ENCODE measurements at regions not wholly inside any gene's neighbourhood (a gene's known extent, or its start where the extent isn't known, plus 50 kb on each side); places are given as distances from the start of the nearest gene placed in this dataset.

DNA sequence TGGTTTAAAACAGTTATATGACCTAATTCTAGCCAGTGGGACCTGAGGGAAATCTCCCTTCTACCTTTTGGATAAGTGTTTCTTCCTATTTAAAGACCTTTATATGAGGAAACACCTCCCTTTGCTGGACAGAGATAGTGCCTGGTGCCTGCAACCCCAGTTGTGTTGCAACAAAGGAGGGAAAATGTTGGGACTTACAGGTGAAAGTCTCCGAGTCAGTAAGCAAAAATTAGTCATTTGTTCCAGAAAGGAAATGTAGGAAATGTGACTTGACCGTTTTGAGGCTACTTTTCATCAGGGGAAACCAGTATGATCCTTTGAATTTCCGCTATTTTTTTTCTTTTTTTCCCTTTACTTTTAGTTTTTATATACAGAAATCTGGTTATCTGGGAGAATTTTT, 165.5 kb downstream of the DKK1 start:
- TF ChIP-seq, protein P1, sequence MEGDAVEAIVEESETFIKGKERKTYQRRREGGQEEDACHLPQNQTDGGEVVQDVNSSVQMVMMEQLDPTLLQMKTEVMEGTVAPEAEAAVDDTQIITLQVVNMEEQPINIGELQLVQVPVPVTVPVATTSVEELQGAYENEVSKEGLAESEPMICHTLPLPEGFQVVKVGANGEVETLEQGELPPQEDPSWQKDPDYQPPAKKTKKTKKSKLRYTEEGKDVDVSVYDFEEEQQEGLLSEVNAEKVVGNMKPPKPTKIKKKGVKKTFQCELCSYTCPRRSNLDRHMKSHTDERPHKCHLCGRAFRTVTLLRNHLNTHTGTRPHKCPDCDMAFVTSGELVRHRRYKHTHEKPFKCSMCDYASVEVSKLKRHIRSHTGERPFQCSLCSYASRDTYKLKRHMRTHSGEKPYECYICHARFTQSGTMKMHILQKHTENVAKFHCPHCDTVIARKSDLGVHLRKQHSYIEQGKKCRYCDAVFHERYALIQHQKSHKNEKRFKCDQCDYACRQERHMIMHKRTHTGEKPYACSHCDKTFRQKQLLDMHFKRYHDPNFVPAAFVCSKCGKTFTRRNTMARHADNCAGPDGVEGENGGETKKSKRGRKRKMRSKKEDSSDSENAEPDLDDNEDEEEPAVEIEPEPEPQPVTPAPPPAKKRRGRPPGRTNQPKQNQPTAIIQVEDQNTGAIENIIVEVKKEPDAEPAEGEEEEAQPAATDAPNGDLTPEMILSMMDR (IDR thresholded peaks at IDR 0.05; ENCODE audit: unreplicated experiment): no peak
- Mint-ChIP-seq H3K27me3 (ENCODE audit: low read depth) (peaks cover 14% of the 10 kb centered on the region), H3K27ac (no peak overlapping the region), H3K36me3 (no peaks in the 10 kb centered on the region), H3K9me3 (peaks cover 7% of the 10 kb centered on the region), H3K4me3 (no peak overlapping the region), H3K4me1 (peaks cover 2% of the 10 kb centered on the region)
- DNase-seq (ENCODE audit: low spot score in 2 of 2, unreplicated experiment in 2 of 2): no peak

DNA sequence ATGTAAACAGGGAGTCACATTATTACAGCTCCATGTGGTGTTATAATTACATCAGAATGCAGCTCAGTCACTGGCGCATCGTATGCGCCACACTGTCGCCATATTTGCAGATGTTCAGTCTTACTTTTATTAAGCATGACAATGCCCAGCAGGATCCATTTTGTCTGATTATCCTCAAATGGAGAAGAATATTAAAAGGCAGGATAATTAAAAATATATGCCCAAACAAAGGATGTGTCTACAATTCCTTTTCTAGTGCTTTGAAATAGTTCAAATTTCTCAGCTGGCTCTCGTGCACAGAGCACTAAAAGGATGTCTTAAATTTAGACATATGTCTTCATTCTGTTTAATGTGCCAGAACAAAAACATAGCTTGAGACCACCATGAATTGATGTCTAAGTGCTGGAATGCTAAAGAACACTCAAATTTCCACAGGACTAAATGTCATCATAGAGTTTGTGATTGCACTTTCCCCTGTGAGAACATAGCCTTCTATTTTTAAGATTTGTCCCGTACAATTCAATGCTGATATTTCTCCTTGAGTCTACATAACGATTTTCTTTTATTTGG, 168.0 kb downstream of the DKK1 start:
- no peak overlapping the region for H3K4me3 Mint-ChIP-seq
- no peak overlapping the region for H3K27ac Mint-ChIP-seq
- H3K27me3 Mint-ChIP-seq (ENCODE audit: low read depth): peaks cover 9% of the 10 kb centered on the region
- no peak for DNase-seq (ENCODE audit: low spot score in 2 of 2, unreplicated experiment in 2 of 2)
- no peaks in the 10 kb centered on the region for H3K4me1 Mint-ChIP-seq
- H3K36me3 Mint-ChIP-seq: no peaks in the 10 kb centered on the region
- TF ChIP-seq, protein P1 (IDR thresholded peaks at IDR 0.05; ENCODE audit: unreplicated experiment): no peak
- H3K9me3 Mint-ChIP-seq: peaks cover under 1% of the 10 kb centered on the region

DNA sequence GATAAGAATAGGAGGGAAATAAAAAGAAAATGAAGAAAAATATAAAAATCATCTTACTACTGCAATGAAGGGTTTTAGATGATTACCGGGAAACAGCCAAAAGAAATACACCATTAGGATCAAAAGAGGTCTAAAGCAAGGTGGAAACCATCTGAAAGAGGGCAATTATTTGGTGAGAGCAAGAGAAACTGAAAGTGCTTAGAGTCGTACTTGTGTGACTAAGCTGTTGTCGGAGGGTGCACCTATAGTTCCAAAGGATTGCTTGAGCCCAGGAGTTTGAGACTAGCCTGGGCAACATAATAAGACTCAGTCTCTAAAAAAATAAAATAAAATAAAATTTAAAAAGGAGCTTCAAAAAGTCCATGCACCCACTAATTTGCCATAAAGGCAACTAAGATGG, 169.5 kb downstream of the DKK1 start:
- TF ChIP-seq, protein P1 (IDR thresholded peaks at IDR 0.05; ENCODE audit: unreplicated experiment): no peak
- no peak for DNase-seq (ENCODE audit: low spot score in 2 of 2, unreplicated experiment in 2 of 2)
- Mint-ChIP-seq H3K9me3 (no peaks in the 10 kb centered on the region), H3K36me3 (no peaks in the 10 kb centered on the region), H3K4me3 (no peak overlapping the region), H3K27ac (no peak overlapping the region), H3K4me1 (peaks cover 2% of the 10 kb centered on the region), H3K27me3 (ENCODE audit: low read depth) (peaks cover 9% of the 10 kb centered on the region)

DNA sequence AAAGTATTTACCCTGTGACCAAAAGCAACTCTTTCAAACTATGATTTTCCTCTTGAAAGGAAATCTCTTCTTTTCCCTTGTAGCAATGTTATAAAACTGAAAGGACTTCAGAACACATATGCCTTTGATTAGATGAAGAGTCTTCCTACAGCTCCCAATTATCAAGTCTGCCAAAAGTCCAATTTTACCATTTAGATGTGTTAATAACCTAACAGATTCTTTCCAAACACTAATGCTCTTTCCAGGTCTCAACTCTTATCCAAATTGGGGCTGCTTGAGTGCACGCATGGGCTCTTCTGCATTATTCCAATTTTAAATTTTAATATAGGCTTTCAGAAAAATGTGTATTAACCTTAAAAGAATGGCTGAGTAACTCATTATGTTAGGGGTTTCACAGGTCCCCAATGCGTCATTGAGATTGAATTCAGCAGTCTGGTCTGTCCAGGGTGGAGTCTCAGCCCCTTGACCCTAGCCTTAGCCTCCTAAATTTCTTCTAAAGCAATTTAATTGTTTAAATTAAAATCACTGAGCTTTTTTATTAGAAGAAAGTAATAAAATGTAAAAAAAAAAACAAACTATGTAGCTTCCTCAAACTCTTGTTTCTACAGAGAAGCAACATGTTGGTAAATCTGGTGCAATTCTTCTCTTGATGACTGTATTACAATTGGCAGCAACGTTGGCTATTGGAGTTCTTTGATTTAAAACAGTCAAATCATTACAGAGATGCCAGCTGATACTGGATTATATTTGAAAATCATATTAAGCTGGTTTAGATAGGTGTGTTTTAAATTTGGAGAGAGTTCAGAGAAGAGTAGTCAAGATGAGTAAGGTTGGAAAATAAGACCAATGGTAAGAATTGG, 170.4 kb downstream of the DKK1 start:
- H3K36me3 Mint-ChIP-seq: no peaks in the 10 kb centered on the region
- H3K27ac Mint-ChIP-seq: no peak overlapping the region
- H3K4me3 Mint-ChIP-seq: no peak overlapping the region
- peaks cover 7% of the 10 kb centered on the region for H3K4me1 Mint-ChIP-seq
- peaks cover 9% of the 10 kb centered on the region for H3K27me3 Mint-ChIP-seq (ENCODE audit: low read depth)
- no peak for DNase-seq (ENCODE audit: low spot score in 2 of 2, unreplicated experiment in 2 of 2)
- H3K9me3 Mint-ChIP-seq: no peaks in the 10 kb centered on the region
- TF ChIP-seq, protein P1 (IDR thresholded peaks at IDR 0.05; ENCODE audit: unreplicated experiment): no peak

DNA sequence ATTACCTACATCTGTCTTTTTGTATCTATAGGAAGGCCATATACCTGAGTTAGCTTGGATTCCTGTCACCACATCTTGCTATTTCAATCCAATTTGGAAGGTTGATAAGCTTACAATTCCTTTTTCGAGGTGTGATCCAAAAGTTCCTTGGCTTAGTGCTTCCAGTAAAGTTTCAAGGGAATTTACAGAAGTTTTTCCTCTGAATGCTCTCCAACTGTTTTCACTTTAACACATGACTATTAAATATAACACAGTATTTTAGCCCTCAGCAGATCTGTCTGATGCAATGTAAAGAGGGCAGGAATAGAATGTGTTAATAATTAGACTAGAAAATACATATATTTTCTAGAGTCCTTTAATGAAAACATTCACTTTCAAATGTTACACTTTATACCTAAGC, 171.4 kb downstream of the DKK1 start:
- Mint-ChIP-seq H3K4me3 (no peak overlapping the region), H3K27me3 (ENCODE audit: low read depth) (peaks cover 7% of the 10 kb centered on the region), H3K4me1 (peaks cover 7% of the 10 kb centered on the region), H3K9me3 (no peaks in the 10 kb centered on the region), H3K27ac (no peak overlapping the region), H3K36me3 (no peaks in the 10 kb centered on the region)
- no peak for DNase-seq (ENCODE audit: low spot score in 2 of 2, unreplicated experiment in 2 of 2)
- TF ChIP-seq, protein P1 (IDR thresholded peaks at IDR 0.05; ENCODE audit: unreplicated experiment): no peak

All from mesothelial cell of epicardium (in vitro differentiated cells).